ENCODE measurements at regions not wholly inside any gene's neighbourhood (a gene's known extent, or its start where the extent isn't known, plus 50 kb on each side); places are given as distances from the start of the nearest gene placed in this dataset.

- no peak for TF ChIP-seq CTCF (IDR thresholded peaks at IDR 0.05)
Observed at GRCh38 chr5:27769748-27770402, 731.5 kb upstream of the CDH9 start.

DNA sequence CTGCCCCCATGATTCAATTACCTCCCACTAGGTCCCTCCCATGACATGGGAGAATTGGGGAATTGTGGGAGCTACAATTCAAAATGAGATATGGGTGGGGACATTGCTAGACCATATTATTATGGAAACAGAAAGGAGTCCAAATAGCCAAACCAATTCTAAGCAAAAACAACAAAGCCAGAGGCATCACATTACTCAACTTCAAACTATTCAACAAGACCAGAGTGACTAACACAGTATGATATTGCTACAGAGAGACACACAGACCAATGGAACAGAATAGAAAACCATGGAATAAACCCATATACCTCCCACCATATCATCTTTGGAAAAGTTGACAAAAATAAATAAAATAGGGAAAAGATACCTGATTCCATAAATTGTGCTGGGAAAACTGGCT lies 710.5 kb upstream of the CDH9 start:
- TF ChIP-seq CTCF (IDR thresholded peaks at IDR 0.05): no peak

- TF ChIP-seq CTCF (IDR thresholded peaks at IDR 0.05): no peak
Observed at GRCh38 chr5:27742805-27743204, 704.4 kb upstream of the CDH9 start.

- TF ChIP-seq CTCF (IDR thresholded peaks at IDR 0.05): no peak
Observed at GRCh38 chr5:27734838-27735237, 696.5 kb upstream of the CDH9 start.

GRCh38 chr5:27733237-27733636 lies 694.9 kb upstream of the CDH9 start:
- no peak for TF ChIP-seq CTCF (IDR thresholded peaks at IDR 0.05)

DNA sequence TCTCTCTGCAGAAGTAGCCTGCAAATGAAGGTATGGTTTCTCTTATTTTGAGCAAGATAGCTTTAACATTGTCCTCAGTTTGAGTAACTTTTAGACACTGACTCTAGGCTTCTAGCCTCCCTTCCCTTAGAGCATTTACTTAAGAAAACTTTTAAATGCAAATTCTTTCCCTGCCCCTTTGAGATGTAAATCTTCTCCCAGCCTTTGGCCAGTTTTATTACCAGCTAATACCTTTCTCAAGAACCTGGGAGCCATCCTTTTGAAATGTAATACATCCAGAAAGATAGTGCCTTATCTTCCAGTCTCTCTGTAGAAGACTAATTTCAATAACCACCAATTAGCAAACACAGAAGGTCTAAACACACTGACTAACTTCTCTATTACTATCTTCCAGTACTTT lies 688.9 kb upstream of the CDH9 start:
- TF ChIP-seq CTCF (IDR thresholded peaks at IDR 0.05): no peak

- TF ChIP-seq CTCF (IDR thresholded peaks at IDR 0.05): no peak
Observed at GRCh38 chr5:27722337-27722736, 684.0 kb upstream of the CDH9 start.

DNA sequence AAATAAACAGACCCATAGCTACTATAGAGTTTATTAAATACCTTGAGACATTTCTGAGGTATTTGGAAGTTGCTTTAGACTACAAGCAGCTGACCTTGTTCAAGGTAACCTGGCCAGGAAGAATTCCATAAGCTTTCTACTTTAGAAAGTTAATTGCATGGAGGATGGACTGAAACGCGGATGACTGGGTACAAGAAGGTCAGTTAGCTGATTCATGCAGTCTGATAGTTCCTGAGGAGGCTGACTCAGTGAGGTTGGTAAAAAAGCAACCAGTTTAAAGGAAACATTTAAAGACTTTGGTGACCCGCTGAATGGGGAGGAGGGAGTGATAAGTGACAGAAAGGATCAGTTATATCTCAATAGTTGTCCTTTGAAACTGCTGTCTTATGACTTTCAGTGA lies 670.1 kb upstream of the CDH9 start:
- no peak for TF ChIP-seq CTCF (IDR thresholded peaks at IDR 0.05)
